Activated naive CD4-positive, alpha-beta T cell treated with anti-CD3 and anti-CD28 coated beads, Interleukin-2, amount 10 ng/mL, durations not matched to agents 7 days and 5 days (primary cell): ENCODE measurements at regions not wholly inside any gene's neighbourhood (a gene's known extent, or its start where the extent isn't known, plus 50 kb on each side); places are given as distances from the start of the nearest gene placed in this dataset.
"Not testable (repeated sequence)": the region's sequence is repeated elsewhere in the genome, so short reads cannot be mapped to it uniquely, and the experiment has no call there.

ENCODE experiments used
- CTCF ChIA-PET: fragments of 350-600 bp; sonication (Branson Sonifier 250); formaldehyde crosslinking; loops from one replicate; lab custom pipeline; 2021; ENCODE audit warnings: antibody characterized with exemption; lab: Charles Lee
- DNase-seq: peaks from one replicate; pipeline ENCODE4 v3.0.0-alpha.2; 2020
- H3K27ac Mint-ChIP-seq: one replicate; pipeline ENCODE4 v1.8.0; 2021; ENCODE audit warnings: mild to moderate bottlenecking, moderate library complexity, mixed read lengths
- H3K27me3 Mint-ChIP-seq: one replicate; pipeline ENCODE4 v1.8.0; 2021; ENCODE audit warnings: mild to moderate bottlenecking, mixed read lengths
- H3K36me3 Mint-ChIP-seq: one replicate; pipeline ENCODE4 v1.8.0; 2021; ENCODE audit warnings: mixed read lengths
- H3K4me1 Mint-ChIP-seq: one replicate; pipeline ENCODE4 v1.8.0; 2021; ENCODE audit warnings: mixed read lengths
- H3K4me3 Mint-ChIP-seq: one replicate; pipeline ENCODE4 v1.8.0; 2021; ENCODE audit warnings: mild to moderate bottlenecking, moderate library complexity, mixed read lengths
- H3K9me3 Mint-ChIP-seq: one replicate; pipeline ENCODE4 v1.8.0; 2021; ENCODE audit warnings: mixed read lengths

DNA sequence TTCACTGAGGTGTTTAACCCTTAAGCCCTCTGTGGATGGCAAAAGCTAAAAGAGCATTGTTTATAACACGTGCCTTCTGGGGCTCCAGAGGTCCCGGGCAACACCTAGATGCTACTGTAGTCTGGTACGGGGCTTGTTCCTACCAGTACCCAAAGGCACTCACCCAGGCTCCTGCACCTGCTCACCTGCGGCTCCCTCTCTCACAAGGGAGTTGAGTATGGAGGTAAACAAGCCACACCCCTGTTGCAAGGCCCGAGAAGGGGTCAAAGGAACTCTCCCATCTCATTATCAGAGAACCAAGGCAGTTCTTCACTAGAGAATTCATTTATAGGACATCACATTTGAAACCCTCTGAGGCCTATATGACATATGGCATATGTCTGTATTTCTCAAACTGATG is 53.4 kb upstream of the IL6ST start:
- Mint-ChIP-seq H3K36me3 (peaks cover 21% of the 10 kb centered on the region), H3K4me3 (no peak overlapping the region), H3K4me1 (peaks cover 76% of the 10 kb centered on the region), H3K9me3 (peaks cover 21% of the 10 kb centered on the region), H3K27ac (no peak overlapping the region), H3K27me3 (no peaks in the 10 kb centered on the region)
- CTCF ChIA-PET, result interaction anchor here (1.2 kb wide), 1 partner anchor 52 kb away, joined by 3 read pairs; no protein-coding TSS in a partner anchor
- DNase-seq, result no peak

DNA sequence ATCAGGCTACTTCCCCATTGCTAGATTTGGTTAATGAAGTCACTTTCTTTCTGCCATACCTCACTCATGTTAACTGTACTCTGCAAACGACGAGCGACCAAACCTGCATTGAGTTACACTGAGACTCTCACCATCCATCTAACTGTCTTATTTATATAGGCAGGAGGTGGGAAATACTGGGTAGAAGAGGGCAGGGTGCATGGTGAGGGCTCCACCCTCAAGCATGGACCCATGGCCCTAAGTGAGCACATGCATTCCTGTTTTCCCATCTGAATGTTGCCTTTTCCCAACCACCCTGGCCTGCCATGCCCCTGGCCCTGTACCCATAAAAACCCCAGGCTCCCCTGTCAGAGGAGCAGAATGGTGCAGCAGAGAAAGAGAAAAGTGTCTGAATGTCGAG is 52.7 kb upstream of the IL6ST start:
- CTCF ChIA-PET, result interaction anchor here (1.2 kb wide), 1 partner anchor 53 kb away, joined by 3 read pairs; no protein-coding TSS in a partner anchor

DNA sequence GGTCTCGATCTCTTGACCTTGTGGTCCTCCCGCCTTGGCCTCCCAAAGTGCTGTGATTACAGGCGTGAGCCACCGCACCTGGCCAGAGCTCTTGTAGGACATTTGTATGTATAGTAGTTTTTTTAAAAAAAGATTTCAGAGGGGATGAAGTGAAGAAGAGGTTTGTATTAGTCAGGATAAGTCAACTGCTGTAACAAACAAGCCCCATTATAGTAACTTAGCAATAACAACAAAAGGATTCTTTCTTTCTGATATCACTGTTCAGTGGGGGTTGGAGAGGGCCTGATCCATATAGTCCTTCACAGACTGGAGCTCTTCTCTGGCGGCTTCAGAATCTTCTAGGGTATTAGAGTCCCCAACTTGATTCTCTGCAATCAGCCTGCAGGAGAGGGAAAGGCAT is 50.7 kb upstream of the IL6ST start:
- CTCF ChIA-PET, result no interaction called here
- peaks cover 57% of the 10 kb centered on the region for H3K4me1 Mint-ChIP-seq
- peaks cover 12% of the 10 kb centered on the region for H3K36me3 Mint-ChIP-seq
- no peak overlapping the region for H3K27ac Mint-ChIP-seq
- peaks cover 16% of the 10 kb centered on the region for H3K9me3 Mint-ChIP-seq
- H3K27me3 Mint-ChIP-seq, result no peaks in the 10 kb centered on the region
- DNase-seq, result no peak
- H3K4me3 Mint-ChIP-seq, result no peak overlapping the region

More for the DNA sequence above, 52.7 kb upstream of the IL6ST start:
- peaks cover 71% of the 10 kb centered on the region for H3K4me1 Mint-ChIP-seq
- no peak for DNase-seq
- peaks cover 16% of the 10 kb centered on the region for H3K9me3 Mint-ChIP-seq
- H3K4me3 Mint-ChIP-seq, result no peak overlapping the region
- H3K27ac Mint-ChIP-seq, result no peak overlapping the region
- peaks cover 15% of the 10 kb centered on the region for H3K36me3 Mint-ChIP-seq
- H3K27me3 Mint-ChIP-seq, result no peaks in the 10 kb centered on the region

DNA sequence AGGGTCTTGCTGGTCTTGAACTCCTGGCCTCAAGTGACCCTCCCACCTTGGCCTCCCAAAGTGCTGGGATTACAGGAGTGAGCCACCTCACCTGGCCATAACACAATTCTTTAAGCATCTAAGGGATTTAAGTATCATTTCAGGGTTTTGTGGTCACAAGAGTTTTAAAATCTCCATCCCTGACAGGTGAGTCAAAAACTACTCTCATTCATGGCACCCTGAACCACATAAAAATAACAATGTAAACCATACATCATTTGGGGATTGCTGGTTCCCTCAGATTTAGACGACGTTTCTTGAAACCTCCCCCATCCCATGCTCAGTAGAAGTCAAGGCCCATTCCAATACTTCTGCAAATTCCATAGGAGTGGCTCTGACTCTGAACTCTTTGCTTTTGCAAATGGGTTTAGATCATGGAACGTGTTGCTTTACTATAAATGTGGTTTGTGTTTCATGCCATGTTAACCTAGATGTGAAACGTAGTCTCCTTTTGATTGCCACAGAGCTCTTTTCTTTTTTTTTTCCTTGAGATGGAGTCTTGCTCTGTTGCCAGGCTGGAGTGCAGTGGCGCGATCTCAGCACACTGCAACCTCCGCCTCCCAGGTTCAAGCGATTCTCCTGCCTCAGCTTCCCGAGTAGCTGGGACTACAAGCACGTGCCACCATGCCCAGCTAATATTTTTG is 50.1 kb upstream of the IL6ST start:
- H3K27ac Mint-ChIP-seq, H3K4me3 Mint-ChIP-seq, DNase-seq, H3K27me3 Mint-ChIP-seq: not testable (repeated sequence)
- Mint-ChIP-seq H3K9me3 (peaks cover 16% of the 10 kb centered on the region), H3K36me3 (peaks cover 12% of the 10 kb centered on the region), H3K4me1 (peaks cover 51% of the 10 kb centered on the region)
- CTCF ChIA-PET, result interaction anchor here (0.8 kb wide), 1 partner anchor 156 kb away, joined by 4 read pairs; no protein-coding TSS in a partner anchor
